GM23248 (cell line): ENCODE measurements at regions not wholly inside any gene's neighbourhood (a gene's known extent, or its start where the extent isn't known, plus 50 kb on each side); places are given as distances from the start of the nearest gene placed in this dataset.

Experiments used
- EZH2 ChIP-seq: fragments of 200-600 bp; sonication (generic); IDR thresholded peaks from 2 replicates; pipeline ENCODE4 v1.6.1; 2018; ENCODE audit warnings: antibody characterized with exemption, mild to moderate bottlenecking; ENCODE audit not compliant: insufficient read depth, poor library complexity, severe bottlenecking
- EZH2phosphoT487 ChIP-seq: fragments of 200-600 bp; sonication (generic); IDR thresholded peaks from 2 replicates; pipeline ENCODE4 v1.6.1; 2018; ENCODE audit warnings: antibody characterized with exemption, moderate library complexity, mild to moderate bottlenecking, low read depth; ENCODE audit not compliant: insufficient read depth

DNA sequence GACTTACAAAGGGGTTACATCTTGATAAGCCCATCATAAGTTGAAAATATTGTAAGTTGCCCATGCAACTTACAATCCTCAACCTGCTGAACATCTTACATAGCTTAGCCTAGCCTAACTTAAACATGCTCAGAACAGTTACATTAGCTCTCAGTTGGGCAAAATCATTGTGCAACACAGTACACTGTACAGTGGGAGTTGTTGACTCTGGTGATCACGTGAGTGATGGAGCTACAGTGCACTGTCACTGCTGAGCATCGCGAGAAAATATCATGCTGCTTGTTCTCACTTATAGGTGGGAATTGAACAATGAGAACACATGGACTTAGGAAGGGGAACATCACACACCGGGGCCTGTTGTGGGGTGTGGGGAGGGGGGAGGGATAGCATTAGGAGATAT, 214.9 kb upstream of the ZMIZ1 start:
- TF ChIP-seq EZH2, result no peak
- TF ChIP-seq EZH2phosphoT487, result no peak
